ENCODE measurements at regions not wholly inside any gene's neighbourhood (a gene's known extent, or its start where the extent isn't known, plus 50 kb on each side); places are given as distances from the start of the nearest gene placed in this dataset.

DNA sequence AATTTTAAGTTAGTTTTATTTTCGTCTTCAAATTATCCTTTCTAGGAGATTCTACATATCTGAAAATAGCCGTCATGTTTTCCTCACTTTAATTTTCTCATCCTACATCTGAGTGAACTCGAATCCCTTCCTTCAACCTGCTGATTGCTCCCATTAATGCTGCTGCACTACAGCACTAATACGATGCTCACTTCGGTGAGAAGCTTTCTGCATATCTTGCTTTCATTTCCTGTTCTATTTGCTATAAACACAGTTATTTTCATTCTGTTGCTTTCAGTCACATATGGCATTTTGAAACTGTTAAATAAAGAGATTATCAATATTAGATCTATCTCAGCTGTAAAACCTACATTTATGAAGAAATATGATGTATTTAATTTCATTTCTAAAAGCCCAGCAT, 749.2 kb downstream of the EFNA5 start:
- TF ChIP-seq, protein P1, sequence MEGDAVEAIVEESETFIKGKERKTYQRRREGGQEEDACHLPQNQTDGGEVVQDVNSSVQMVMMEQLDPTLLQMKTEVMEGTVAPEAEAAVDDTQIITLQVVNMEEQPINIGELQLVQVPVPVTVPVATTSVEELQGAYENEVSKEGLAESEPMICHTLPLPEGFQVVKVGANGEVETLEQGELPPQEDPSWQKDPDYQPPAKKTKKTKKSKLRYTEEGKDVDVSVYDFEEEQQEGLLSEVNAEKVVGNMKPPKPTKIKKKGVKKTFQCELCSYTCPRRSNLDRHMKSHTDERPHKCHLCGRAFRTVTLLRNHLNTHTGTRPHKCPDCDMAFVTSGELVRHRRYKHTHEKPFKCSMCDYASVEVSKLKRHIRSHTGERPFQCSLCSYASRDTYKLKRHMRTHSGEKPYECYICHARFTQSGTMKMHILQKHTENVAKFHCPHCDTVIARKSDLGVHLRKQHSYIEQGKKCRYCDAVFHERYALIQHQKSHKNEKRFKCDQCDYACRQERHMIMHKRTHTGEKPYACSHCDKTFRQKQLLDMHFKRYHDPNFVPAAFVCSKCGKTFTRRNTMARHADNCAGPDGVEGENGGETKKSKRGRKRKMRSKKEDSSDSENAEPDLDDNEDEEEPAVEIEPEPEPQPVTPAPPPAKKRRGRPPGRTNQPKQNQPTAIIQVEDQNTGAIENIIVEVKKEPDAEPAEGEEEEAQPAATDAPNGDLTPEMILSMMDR (IDR thresholded peaks at IDR 0.05): no peak
- no peak for TF ChIP-seq POLR2A (IDR thresholded peaks at IDR 0.05)
- no peak for TF ChIP-seq POLR2AphosphoS5 (IDR thresholded peaks at IDR 0.05)
